Left ventricle myocardium superior (tissue), 1 donor: ENCODE measurements at regions not wholly inside any gene's neighbourhood (a gene's known extent, or its start where the extent isn't known, plus 50 kb on each side); places are given as distances from the start of the nearest gene placed in this dataset.

Source experiments
- ATAC-seq: fragments of 200-7000 bp; cut with Tn5 transposase; one replicate; pipeline ENCODE4 v1.9.1; 2020; ENCODE audit warnings: mild to moderate bottlenecking, moderate library complexity
- DNase-seq: peaks from one replicate; pipeline ENCODE4 v3.0.0-alpha.2; 2020
- intact Hi-C: fragments of 100-400 bp; cut with micrococcal nuclease; formaldehyde crosslinking; loops from one replicate; pipeline ENCODE4 v1.11.0; 2022
- donor health status: DM: no; HTN: yes; CAD: no; lungs with severe emphysema.

GRCh38 chr13:28550721-28551497, 56.0 kb upstream of the FLT1 start:
- no peak for DNase-seq
- ATAC-seq = no peak
- intact Hi-C loops = no loop called here

- DNase-seq = no peak
- intact Hi-C loops = no loop called here
- no peak for ATAC-seq
Measured at GRCh38 chr13:28550091-28550490, 55.2 kb upstream of the FLT1 start.

- DNase-seq = no peak
- intact Hi-C loops = no loop called here
Measured at GRCh38 chr13:28548872-28549271, 53.9 kb upstream of the FLT1 start.

GRCh38 chr13:28548468-28548867, 53.5 kb upstream of the FLT1 start:
- DNase-seq (no peak), ATAC-seq (no peak)

More at GRCh38 chr13:28548872-28549271, 53.9 kb upstream of the FLT1 start:
- ATAC-seq = no peak

GRCh38 chr13:28545583-28546333, 50.8 kb upstream of the FLT1 start:
- no peak for DNase-seq
- intact Hi-C loops = no loop called here
- no peak for ATAC-seq

More at GRCh38 chr13:28548468-28548867, 53.5 kb upstream of the FLT1 start:
- intact Hi-C loops = no loop called here
